ENCODE measurements at regions not wholly inside any gene's neighbourhood (a gene's known extent, or its start where the extent isn't known, plus 50 kb on each side); places are given as distances from the start of the nearest gene placed in this dataset.
A peak's percentile ranks its signal among the peaks of the same experiment; 100 is the strongest.
"Not testable (repeated sequence)": the region's sequence is repeated elsewhere in the genome, so short reads cannot be mapped to it uniquely, and the experiment has no call there.

DNA sequence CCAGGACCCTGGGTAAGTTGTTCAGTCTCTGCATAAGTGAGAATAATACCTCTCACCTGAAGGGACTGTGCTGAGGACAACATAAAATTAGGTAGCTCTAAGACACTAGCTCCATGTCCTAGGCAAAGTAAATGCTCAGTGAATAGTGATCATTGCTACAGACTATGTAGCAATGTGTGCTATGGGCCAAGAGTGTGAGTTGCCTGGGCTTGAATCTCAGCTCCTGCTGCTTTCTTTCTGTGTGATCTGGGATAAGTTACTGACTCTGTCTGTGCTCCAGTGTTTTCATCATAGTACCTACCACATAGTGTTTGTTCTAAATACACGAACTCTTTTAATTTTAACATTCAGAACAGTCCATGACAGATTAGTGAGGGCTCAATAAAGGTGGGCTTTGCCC is 81.1 kb upstream of the MFGE8 start:
- Histone ChIP-seq H3K36me3 (ENCODE audit: control insufficient read depth, insufficient read depth, low read length) (no peaks in the 10 kb centered on the region), H3K9me3 (ENCODE audit: control insufficient read depth, low read length) (no peaks in the 10 kb centered on the region), H3K4me3 (ENCODE audit: extremely low read depth, insufficient read depth, low read length, poor library complexity, severe bottlenecking) (no peak overlapping the region), H3K4me1 (ENCODE audit: control insufficient read depth, insufficient read depth, low read length, poor library complexity, severe bottlenecking) (peaks cover 19% of the 10 kb centered on the region), H3K27ac (ENCODE audit: low read depth, low read length, severe bottlenecking) (no peak overlapping the region)
- WGBS, 2 experiments (ENCODE audit: insufficient coverage in 2 of 2): no CpG with 5 or more reads among the region's 1 CpG

DNA sequence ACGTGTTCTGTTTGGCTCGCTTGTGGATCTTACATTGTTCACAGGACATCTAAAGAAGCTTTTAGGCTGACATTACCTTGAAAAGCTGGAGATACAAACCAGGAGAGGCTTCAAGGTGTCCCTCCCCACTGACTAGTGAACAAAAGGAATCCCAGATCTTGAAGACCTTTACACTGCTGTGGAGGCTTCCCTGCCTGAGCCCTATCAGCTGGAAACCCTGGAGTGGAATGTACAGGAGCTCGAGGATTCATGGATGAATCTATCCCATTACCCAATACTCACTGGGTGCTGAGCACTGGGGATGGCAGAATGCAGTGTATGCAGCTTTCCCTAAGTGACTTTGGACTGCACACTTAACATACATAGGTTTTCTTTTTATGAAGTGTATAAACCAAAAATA is 82.3 kb upstream of the MFGE8 start:
- 84 to 90% methylated on average over 2 of the region's 3 CpGs for WGBS, 2 experiments (ENCODE audit: insufficient coverage in 2 of 2)
- no peak overlapping the region for H3K27ac ChIP-seq (ENCODE audit: low read depth, low read length, severe bottlenecking)

DNA sequence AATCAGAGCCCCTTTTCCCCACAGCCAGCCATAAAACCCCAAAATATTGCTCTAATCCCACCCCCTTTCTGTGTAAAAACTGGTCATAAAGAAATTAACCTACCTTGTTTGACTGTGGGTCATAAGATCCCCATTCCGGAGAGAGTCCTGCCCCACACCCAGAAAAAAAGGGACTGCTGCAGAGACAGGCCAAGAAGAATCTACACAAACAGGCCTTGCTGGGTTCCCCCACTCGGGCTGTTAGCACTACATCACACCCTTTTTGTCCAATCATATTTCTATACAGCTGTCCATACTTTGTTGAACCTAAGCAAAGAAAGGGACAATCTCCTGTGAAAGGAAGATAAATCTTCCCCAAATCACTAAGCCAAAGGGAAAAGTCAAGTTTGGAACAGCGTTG is 84.4 kb upstream of the MFGE8 start:
- Histone ChIP-seq H3K27ac (ENCODE audit: low read depth, low read length, severe bottlenecking) (no peak overlapping the region), H3K4me3 (ENCODE audit: extremely low read depth, insufficient read depth, low read length, poor library complexity, severe bottlenecking) (no peak overlapping the region), H3K4me1 (ENCODE audit: control insufficient read depth, insufficient read depth, low read length, poor library complexity, severe bottlenecking) (peaks cover 18% of the 10 kb centered on the region), H3K36me3 (ENCODE audit: control insufficient read depth, insufficient read depth, low read length) (no peaks in the 10 kb centered on the region), H3K9me3 (ENCODE audit: control insufficient read depth, low read length) (no peaks in the 10 kb centered on the region)
- WGBS, 2 experiments (ENCODE audit: insufficient coverage in 2 of 2): 60 to 79% methylated on average over 1 to 2 of the region's 3 CpGs

More for the DNA sequence above, 82.3 kb upstream of the MFGE8 start:
- Histone ChIP-seq H3K4me3 (ENCODE audit: extremely low read depth, insufficient read depth, low read length, poor library complexity, severe bottlenecking) (no peak overlapping the region), H3K4me1 (ENCODE audit: control insufficient read depth, insufficient read depth, low read length, poor library complexity, severe bottlenecking) (peaks cover 10% of the 10 kb centered on the region), H3K36me3 (ENCODE audit: control insufficient read depth, insufficient read depth, low read length) (no peaks in the 10 kb centered on the region), H3K9me3 (ENCODE audit: control insufficient read depth, low read length) (no peaks in the 10 kb centered on the region)

DNA sequence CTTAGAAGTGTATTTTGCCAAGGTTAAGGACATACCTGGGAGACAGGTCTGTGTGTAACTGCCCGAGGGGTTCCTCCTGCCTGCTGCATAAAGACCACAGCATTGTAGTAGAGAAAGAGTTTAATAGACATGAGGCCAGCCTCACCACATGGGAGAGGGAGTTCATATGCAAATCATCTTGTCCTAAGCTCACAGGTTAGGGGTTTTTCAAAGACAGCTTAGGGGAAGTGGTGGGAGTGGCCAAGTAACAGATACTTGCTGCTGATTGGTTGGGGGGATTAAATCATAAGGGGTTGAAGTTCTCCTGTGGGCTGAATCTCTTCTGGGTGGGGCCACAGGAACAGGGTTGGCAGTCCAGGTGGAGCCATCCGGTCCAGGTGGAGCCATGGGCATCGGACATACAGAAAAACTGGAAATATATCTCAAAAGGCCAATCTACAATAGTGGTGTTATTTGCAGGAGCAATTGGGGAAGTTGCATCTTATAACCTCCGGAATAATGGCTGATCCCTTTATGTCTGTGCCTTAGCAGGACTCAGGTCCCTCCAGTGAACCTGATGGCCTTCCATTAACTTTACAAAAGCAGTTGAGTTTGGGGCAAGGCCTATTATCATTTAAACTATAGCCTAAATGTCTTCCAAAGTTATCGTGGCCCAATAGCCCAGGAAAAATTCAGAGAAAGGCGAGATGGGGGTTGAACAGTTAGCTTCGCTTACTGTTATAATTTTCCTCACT is 86.0 kb upstream of the MFGE8 start:
- Histone ChIP-seq H3K27ac (ENCODE audit: low read depth, low read length, severe bottlenecking) (no peak overlapping the region), H3K36me3 (ENCODE audit: control insufficient read depth, insufficient read depth, low read length) (no peaks in the 10 kb centered on the region), H3K4me1 (ENCODE audit: control insufficient read depth, insufficient read depth, low read length, poor library complexity, severe bottlenecking) (peaks cover 13% of the 10 kb centered on the region), H3K9me3 (ENCODE audit: control insufficient read depth, low read length) (no peaks in the 10 kb centered on the region), H3K4me3 (ENCODE audit: extremely low read depth, insufficient read depth, low read length, poor library complexity, severe bottlenecking) (no peak overlapping the region)
- 64 to 78% methylated on average over 2 to 4 of the region's 7 CpGs for WGBS, 2 experiments (ENCODE audit: insufficient coverage in 2 of 2)

DNA sequence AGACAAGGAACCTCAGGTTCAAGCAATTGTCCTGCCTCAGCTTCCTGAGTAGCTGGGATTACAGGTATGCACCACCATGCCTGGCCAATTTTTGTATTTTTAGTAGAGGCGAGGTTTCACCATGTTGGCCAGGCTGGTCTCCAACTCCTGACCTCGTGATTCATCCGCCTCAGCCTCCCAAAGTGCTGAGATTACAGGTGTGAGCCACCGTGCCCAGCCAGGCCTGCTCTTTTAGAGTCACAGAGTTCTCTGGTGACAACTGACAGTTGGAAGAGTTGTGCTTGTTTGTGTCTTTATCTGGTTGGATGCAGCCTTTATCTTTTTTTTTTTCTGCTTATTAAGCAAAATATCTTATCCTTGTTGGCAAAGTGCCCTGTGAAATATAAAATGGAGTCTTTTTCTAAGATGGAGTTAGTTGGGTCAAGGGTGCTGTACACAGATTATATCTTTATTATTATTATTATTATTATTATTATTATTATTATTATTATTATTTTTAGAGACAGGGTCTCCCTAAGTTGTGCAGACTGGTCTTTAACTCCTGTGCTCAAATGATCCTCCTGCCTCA is 86.5 kb upstream of the ABHD2 start:
- H3K4me1 ChIP-seq (ENCODE audit: control insufficient read depth, insufficient read depth, low read length, poor library complexity, severe bottlenecking): peaks cover 13% of the 10 kb centered on the region
- WGBS, 2 experiments (ENCODE audit: insufficient coverage in 2 of 2): 92 to 94% methylated on average over 2 to 3 of the region's 4 CpGs
- H3K9me3 ChIP-seq (ENCODE audit: control insufficient read depth, low read length); H3K4me3 ChIP-seq (ENCODE audit: extremely low read depth, insufficient read depth, low read length, poor library complexity, severe bottlenecking); H3K36me3 ChIP-seq (ENCODE audit: control insufficient read depth, insufficient read depth, low read length); H3K27ac ChIP-seq (ENCODE audit: low read depth, low read length, severe bottlenecking): not testable (repeated sequence)

DNA sequence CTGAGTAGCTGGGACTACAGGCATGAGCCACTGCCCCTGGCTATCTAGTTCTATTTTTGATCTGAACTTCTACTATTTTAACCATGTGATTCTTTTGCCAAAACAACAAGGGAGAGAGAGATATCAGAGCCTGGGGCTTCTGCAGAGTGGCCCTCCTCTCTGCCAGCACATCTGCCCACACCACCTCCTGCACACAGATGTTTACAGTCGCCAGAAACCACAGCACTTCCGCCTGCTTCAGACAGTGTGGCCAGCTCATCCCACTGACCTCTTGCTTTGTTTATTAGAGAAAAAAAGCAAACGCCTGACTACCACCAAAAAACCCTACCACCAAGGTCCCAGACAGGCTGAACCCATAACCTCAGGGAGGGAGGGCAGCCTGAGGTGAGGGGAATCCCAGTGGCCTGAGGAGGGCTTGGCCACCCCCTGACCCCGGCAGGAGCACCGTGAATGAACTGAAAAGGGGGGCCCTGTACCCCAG is 85.9 kb upstream of the ABHD2 start:
- peak overlapping the region; percentile 53 for H3K27ac ChIP-seq (ENCODE audit: low read depth, low read length, severe bottlenecking)
- peaks cover 13% of the 10 kb centered on the region for H3K4me1 ChIP-seq (ENCODE audit: control insufficient read depth, insufficient read depth, low read length, poor library complexity, severe bottlenecking)
- H3K36me3 ChIP-seq (ENCODE audit: control insufficient read depth, insufficient read depth, low read length): no peaks in the 10 kb centered on the region
- WGBS, 2 experiments (ENCODE audit: insufficient coverage in 2 of 2): 84 to 87% methylated on average over 3 to 4 of the region's 5 CpGs
- H3K4me3 ChIP-seq (ENCODE audit: extremely low read depth, insufficient read depth, low read length, poor library complexity, severe bottlenecking): no peak overlapping the region
- H3K9me3 ChIP-seq (ENCODE audit: control insufficient read depth, low read length): no peaks in the 10 kb centered on the region

DNA sequence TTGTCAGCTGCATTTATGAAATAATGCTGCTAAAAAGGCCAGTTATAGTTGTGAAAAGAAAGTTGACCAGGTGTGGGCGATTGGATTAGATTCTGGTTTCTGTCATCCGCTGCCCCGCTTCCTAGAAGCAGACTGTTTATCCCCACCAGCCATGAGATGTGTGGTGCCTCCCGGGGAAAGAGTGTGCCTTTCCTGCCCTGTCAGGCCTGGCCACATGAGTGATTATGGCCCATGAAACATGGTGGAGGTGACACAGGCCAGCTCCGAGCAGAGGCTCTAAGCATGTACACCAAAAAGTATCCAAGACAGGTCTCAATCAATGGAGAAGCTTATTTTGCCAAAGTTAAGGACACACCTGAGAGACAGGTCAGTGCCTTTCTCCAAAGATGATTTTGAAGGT is 85.4 kb upstream of the ABHD2 start:
- Histone ChIP-seq H3K4me1 (ENCODE audit: control insufficient read depth, insufficient read depth, low read length, poor library complexity, severe bottlenecking) (peaks cover 13% of the 10 kb centered on the region), H3K9me3 (ENCODE audit: control insufficient read depth, low read length) (no peaks in the 10 kb centered on the region), H3K4me3 (ENCODE audit: extremely low read depth, insufficient read depth, low read length, poor library complexity, severe bottlenecking) (no peak overlapping the region), H3K36me3 (ENCODE audit: control insufficient read depth, insufficient read depth, low read length) (no peaks in the 10 kb centered on the region), H3K27ac (ENCODE audit: low read depth, low read length, severe bottlenecking) (no peak overlapping the region)
- WGBS, 2 experiments (ENCODE audit: insufficient coverage in 2 of 2): 89 to 93% methylated on average over 3 to 5 of the region's 5 CpGs

DNA sequence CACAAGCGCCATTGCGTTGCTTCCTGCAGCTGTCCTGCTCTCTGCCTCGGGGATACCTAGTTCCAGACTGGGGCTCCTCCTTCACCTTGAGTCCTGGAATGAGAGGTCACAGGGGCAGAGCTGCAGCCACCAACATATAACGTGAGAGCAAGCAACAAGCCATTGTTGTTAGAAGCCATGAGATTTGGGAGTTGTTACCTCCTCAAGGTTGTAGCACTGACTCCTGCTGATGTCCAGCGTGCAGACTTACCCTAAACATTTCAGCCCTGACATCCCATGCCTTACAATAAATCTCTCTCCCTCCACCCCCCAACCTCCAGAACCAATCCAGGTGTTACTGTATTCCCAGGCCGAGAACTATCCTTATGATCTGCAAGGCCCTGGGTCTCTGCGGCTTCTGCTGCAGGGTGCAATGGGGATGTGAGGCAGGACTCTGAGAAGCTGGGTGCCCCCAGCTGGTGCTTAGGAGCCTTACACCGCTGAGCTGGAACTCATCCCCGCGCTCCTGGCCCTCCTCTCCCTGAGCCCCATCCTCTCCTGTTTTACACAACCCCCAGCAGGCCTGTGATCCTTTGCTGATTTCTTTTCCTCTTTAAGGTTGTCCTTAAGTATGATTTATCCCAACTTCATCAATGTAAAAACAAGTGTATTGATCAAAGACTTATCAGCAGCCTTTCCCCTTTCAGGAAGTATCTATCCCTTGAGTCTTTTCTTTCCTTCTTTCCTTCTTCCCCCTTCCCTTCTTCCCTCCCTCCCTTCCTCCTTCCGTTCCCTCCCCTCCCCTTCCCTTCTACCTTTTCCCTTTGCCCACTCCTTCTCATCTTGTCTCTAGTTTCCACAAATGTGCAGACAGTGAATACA is 84.2 kb upstream of the ABHD2 start:
- Histone ChIP-seq H3K9me3 (ENCODE audit: control insufficient read depth, low read length) (no peaks in the 10 kb centered on the region), H3K4me3 (ENCODE audit: extremely low read depth, insufficient read depth, low read length, poor library complexity, severe bottlenecking) (no peak overlapping the region), H3K36me3 (ENCODE audit: control insufficient read depth, insufficient read depth, low read length) (no peaks in the 10 kb centered on the region), H3K27ac (ENCODE audit: low read depth, low read length, severe bottlenecking) (no peak overlapping the region), H3K4me1 (ENCODE audit: control insufficient read depth, insufficient read depth, low read length, poor library complexity, severe bottlenecking) (peaks cover 13% of the 10 kb centered on the region)
- WGBS, 2 experiments (ENCODE audit: insufficient coverage in 2 of 2): 72 to 77% methylated on average over 5 to 6 of the region's 11 CpGs

DNA sequence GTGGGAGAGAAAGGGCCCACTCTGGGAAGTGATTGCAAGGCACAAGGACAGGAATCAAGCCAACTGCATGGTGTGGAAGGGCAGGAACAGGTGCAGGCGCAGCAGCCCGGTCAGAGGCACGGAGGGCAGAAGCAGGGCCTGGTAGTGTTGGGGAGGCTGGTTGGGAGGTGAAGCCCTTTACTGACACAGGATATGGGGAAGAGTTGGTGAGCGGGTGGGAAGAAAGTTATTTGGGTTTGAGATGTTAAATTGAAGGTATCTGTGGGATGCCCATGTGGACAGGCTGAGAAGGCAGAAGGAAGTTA is 83.6 kb upstream of the ABHD2 start:
- Histone ChIP-seq H3K36me3 (ENCODE audit: control insufficient read depth, insufficient read depth, low read length) (no peaks in the 10 kb centered on the region), H3K4me3 (ENCODE audit: extremely low read depth, insufficient read depth, low read length, poor library complexity, severe bottlenecking) (no peak overlapping the region), H3K4me1 (ENCODE audit: control insufficient read depth, insufficient read depth, low read length, poor library complexity, severe bottlenecking) (peaks cover 13% of the 10 kb centered on the region), H3K9me3 (ENCODE audit: control insufficient read depth, low read length) (no peaks in the 10 kb centered on the region), H3K27ac (ENCODE audit: low read depth, low read length, severe bottlenecking) (no peak overlapping the region)
- WGBS, 2 experiments (ENCODE audit: insufficient coverage in 2 of 2): 88 to 89% methylated on average over 4 of the region's 4 CpGs

DNA sequence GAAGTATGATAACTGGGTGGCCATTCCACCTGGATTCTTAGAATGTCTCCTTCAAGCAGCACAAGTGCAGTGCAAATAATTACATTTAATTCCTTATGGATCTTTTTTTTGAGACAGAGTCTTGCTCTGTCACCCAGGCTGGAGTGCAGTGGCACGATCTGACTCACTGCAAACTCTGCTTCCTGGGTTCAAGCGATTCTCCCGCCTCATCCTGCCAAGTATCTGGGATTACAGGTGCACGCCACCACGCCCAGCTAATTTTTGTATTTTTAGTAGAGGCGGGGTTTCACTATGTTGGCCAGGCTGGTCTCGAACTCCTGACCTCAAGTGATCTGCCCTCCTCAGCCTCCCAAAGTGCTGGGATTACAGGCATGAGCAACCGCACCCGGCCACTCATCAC is 80.7 kb upstream of the ABHD2 start:
- 91 to 96% methylated on average over 4 to 5 of the region's 9 CpGs for WGBS, 2 experiments (ENCODE audit: insufficient coverage in 2 of 2)
- not testable (repeated sequence) for H3K36me3 ChIP-seq (ENCODE audit: control insufficient read depth, insufficient read depth, low read length); H3K27ac ChIP-seq (ENCODE audit: low read depth, low read length, severe bottlenecking); H3K9me3 ChIP-seq (ENCODE audit: control insufficient read depth, low read length); H3K4me3 ChIP-seq (ENCODE audit: extremely low read depth, insufficient read depth, low read length, poor library complexity, severe bottlenecking); H3K4me1 ChIP-seq (ENCODE audit: control insufficient read depth, insufficient read depth, low read length, poor library complexity, severe bottlenecking)

DNA sequence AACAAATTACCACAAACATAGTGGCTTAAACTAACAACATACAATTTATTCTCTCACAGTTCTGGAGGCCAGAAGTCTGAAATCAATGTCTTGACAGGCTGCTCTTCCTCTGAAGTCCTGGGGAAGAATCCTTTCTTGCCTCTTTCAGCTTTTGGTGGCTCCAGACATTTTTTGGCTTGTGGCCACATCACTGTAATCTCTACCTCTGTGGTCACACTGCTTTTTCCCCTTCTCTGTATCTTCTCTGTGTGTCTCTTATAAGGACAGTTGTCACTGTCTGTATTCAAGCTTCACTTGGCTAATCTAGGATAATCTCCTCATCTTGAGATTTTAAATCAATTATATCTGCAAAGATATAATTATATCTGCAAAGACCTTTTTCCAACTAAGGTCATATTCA is 80.3 kb upstream of the ABHD2 start:
- Histone ChIP-seq H3K27ac (ENCODE audit: low read depth, low read length, severe bottlenecking) (no peak overlapping the region), H3K4me1 (ENCODE audit: control insufficient read depth, insufficient read depth, low read length, poor library complexity, severe bottlenecking) (no peaks in the 10 kb centered on the region), H3K36me3 (ENCODE audit: control insufficient read depth, insufficient read depth, low read length) (no peaks in the 10 kb centered on the region), H3K4me3 (ENCODE audit: extremely low read depth, insufficient read depth, low read length, poor library complexity, severe bottlenecking) (no peak overlapping the region), H3K9me3 (ENCODE audit: control insufficient read depth, low read length) (no peaks in the 10 kb centered on the region)

All from mesodermal cell (in vitro differentiated cells).